ENCODE measurements at regions not wholly inside any gene's neighbourhood (a gene's known extent, or its start where the extent isn't known, plus 50 kb on each side); places are given as distances from the start of the nearest gene placed in this dataset.

DNA sequence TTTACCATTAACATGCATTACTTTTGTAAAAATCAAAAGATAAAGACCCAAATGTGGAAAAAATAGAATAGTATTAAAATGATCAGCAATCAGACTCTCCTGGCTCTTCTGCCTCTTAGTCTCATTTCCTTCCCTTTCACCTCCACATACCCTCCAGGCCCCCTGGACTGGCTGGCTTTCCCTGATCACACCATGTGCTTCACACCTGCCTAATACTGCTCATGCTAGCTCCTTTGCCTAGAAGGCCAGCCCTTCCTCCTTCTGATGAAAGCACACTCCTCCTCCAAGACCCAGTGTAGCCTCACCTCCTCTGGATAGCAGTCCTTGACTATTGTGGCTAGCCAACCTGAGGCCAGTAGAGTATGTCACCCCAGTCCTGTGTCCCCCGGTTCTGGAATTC lies 182.0 kb upstream of the HEY2 start:
- TF ChIP-seq, protein P1, sequence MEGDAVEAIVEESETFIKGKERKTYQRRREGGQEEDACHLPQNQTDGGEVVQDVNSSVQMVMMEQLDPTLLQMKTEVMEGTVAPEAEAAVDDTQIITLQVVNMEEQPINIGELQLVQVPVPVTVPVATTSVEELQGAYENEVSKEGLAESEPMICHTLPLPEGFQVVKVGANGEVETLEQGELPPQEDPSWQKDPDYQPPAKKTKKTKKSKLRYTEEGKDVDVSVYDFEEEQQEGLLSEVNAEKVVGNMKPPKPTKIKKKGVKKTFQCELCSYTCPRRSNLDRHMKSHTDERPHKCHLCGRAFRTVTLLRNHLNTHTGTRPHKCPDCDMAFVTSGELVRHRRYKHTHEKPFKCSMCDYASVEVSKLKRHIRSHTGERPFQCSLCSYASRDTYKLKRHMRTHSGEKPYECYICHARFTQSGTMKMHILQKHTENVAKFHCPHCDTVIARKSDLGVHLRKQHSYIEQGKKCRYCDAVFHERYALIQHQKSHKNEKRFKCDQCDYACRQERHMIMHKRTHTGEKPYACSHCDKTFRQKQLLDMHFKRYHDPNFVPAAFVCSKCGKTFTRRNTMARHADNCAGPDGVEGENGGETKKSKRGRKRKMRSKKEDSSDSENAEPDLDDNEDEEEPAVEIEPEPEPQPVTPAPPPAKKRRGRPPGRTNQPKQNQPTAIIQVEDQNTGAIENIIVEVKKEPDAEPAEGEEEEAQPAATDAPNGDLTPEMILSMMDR (conservative IDR thresholded peaks at IDR 0.05; ENCODE audit: low read length): no peak
- DNase-seq (ENCODE audit: low read depth): no peak

DNA sequence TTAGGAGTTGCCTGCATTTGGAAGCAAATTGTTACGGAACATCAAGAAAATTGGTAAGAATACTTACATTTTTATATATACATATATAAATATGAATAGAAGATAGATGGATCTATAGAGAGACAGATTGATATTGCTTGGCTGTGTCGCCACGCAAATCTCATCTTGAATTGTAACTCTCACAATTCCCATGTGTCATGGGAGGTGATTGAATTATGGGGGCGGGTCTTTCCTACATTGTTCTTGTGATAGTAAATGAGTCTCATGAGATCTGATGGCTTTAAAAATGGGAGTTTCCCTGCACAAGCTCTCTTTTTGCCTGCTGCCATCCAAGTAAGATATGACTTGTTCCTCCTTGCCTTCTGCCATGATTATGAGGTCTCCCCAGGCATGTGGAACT lies 180.8 kb upstream of the HEY2 start:
- TF ChIP-seq, protein P1 (conservative IDR thresholded peaks at IDR 0.05; ENCODE audit: low read length): no peak
- no peak for DNase-seq (ENCODE audit: low read depth)
- no peak overlapping the region for H3K4me3 ChIP-seq (ENCODE audit: low read length)

More for the DNA sequence above, 182.0 kb upstream of the HEY2 start:
- no peak overlapping the region for H3K4me3 ChIP-seq (ENCODE audit: low read length)

DNA sequence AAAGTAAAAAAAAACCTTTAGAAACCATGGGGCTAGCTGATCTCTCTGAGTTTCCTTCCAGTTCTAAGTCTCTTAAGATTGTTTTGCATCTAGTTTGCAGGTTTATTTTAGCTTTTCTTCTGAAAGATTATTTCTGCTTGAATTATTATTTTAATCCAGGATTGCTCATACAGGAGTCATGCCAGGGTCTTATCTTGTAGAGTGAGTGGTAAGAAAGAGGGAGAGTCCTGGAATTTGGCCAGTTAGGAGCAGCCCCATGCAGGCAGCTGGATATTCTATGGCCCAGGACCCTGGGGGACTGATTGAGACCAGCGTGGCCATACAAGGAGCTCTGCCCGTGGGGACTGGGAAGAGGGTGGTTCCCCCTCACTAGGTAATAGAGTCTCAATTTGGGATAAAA lies 178.9 kb upstream of the HEY2 start:
- TF ChIP-seq, protein P1 (conservative IDR thresholded peaks at IDR 0.05; ENCODE audit: low read length): no peak
- no peak for DNase-seq (ENCODE audit: low read depth)
- no peak overlapping the region for H3K4me3 ChIP-seq (ENCODE audit: low read length)

DNA sequence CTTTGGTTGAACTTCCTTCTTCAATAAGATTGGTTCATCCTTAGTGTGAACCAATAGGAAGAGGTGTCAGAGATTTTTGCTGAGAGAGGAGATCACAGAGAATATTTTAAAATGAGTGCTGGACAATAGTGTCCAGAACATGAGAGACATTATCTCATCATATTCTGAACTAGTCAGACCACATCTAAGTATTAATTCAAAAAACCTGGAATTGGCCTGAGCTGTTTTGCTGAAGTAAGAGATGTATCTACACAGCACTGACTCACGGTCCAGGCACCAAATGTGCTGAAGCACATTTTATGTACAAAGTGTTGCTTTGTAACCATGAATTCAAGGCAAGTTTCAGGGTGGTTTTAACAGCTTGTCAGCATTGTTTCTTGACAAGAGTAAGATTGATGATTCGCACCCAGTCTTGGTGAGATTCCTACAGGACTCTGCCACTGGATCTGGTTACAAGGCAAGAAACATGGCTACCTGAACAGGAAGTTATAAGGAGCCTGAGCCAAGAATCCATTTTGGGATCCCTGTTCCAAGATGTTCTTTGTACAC lies 178.2 kb upstream of the HEY2 start:
- no peak overlapping the region for H3K4me3 ChIP-seq (ENCODE audit: low read length)
- no peak for DNase-seq (ENCODE audit: low read depth)
- TF ChIP-seq, protein P1 (conservative IDR thresholded peaks at IDR 0.05; ENCODE audit: low read length): no peak

DNA sequence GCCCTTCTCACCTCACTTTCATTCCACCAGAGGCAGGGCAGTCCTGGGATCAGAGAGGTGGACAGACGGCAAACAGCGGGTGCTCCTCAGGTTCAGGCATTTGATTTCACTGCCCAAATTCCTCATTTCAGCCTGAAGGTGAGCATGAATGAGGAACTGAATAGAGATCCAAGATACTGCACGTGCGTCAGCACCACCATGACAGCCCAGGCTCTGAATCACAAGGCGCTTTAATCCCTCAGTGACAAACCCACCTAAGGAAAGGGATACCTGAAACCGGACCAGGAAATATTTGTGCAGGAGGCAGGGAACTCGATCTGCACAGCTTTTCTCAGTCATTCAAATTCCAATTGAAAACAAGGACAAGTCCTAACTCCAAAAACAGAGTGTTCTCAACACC lies 174.8 kb upstream of the HEY2 start:
- TF ChIP-seq, protein P1 (conservative IDR thresholded peaks at IDR 0.05; ENCODE audit: low read length): no peak
- H3K4me3 ChIP-seq (ENCODE audit: low read length): no peak overlapping the region
- no peak for DNase-seq (ENCODE audit: low read depth)

DNA sequence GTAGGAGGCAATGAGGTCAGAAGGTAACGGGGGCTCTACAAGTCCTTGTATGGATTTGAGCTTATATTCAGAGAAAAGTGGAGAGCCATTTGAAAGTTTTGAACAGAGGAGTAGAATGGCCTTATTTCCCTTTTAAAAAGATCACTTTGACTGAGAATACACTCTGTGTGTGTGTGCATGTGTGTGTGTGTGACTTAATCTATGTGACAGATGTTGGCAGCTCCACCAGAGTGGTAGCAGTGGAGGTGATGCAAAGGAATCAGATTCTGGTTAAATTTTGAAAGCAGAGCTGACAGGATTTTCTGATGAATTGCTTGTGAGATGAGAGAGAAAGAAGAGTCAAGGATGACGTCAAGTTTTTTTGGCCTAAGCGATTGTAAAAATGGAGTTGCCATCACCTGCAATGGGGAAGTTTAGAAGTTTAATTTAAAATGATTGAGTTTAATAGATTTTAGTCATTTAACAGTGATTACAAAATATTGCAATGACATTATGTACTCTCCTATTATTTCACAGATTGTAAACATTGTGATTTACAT lies 172.2 kb upstream of the HEY2 start:
- no peak for DNase-seq (ENCODE audit: low read depth)
- no peak overlapping the region for H3K4me3 ChIP-seq (ENCODE audit: low read length)
- TF ChIP-seq, protein P1 (conservative IDR thresholded peaks at IDR 0.05; ENCODE audit: low read length): no peak

DNA sequence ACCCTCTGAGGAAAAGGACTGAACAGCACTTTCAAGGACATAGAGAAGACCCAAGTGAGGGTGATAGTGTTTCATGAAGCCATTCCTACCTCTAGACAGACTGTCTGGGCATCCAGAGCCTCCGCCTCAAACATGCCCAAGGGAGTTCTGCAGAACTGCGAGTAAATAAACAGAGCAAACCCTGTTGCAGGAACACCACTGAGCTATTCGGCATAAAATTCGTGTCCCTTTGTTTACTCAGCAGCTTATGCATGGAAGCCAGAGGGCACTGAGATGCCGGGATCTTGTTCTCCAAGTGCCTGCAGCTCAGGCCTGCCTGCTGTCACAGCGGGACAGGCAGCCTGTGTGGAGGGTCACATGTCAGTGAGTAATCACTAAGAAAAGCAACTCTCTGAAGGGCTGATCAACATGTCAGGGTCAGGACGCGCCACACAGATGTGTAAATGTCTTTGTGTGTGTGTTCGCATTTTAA lies 164.9 kb upstream of the HEY2 start:
- TF ChIP-seq, protein P1 (conservative IDR thresholded peaks at IDR 0.05; ENCODE audit: low read length): no peak
- no peak for DNase-seq (ENCODE audit: low read depth)
- no peak overlapping the region for H3K4me3 ChIP-seq (ENCODE audit: low read length)
